ENCODE measurements at regions not wholly inside any gene's neighbourhood (a gene's known extent, or its start where the extent isn't known, plus 50 kb on each side); places are given as distances from the start of the nearest gene placed in this dataset.

GRCh38 chr12:29082522-29082921 is 66.6 kb upstream of the FAR2 start:
- TF ChIP-seq TCF12 (IDR thresholded peaks at IDR 0.05; ENCODE audit: low read depth) (no peak), TAF1 (IDR thresholded peaks at IDR 0.05; ENCODE audit: low read depth) (no peak), USF1 (IDR thresholded peaks at IDR 0.05) (no peak), CEBPB (IDR thresholded peaks at IDR 0.05) (no peak), REST (IDR thresholded peaks at IDR 0.05; ENCODE audit: low read depth) (no peak), EGR1 (IDR thresholded peaks at IDR 0.05) (no peak)

Measured in Ishikawa (cell line).